Glutamatergic neuron (in vitro differentiated cells): ENCODE measurements at regions not wholly inside any gene's neighbourhood (a gene's known extent, or its start where the extent isn't known, plus 50 kb on each side); places are given as distances from the start of the nearest gene placed in this dataset.

ENCODE experiments used
- DNase-seq: peaks from one replicate; pipeline ENCODE4 v3.0.0; 2022
- H3K27ac Mint-ChIP-seq: one replicate; pipeline ENCODE4 v1.8.0; 2020; ENCODE audit warnings: mild to moderate bottlenecking, mixed read lengths, inconsistent platforms; ENCODE audit not compliant: unreplicated experiment
- H3K27me3 Mint-ChIP-seq: one replicate; pipeline ENCODE4 v1.8.0; 2020; ENCODE audit warnings: mild to moderate bottlenecking, moderate library complexity, mixed read lengths, inconsistent platforms; ENCODE audit not compliant: unreplicated experiment
- H3K36me3 Mint-ChIP-seq: one replicate; pipeline ENCODE4 v1.8.0; 2020; ENCODE audit warnings: mild to moderate bottlenecking, mixed read lengths, inconsistent platforms; ENCODE audit not compliant: unreplicated experiment
- H3K4me1 Mint-ChIP-seq: one replicate; pipeline ENCODE4 v1.8.0; 2020; ENCODE audit warnings: mild to moderate bottlenecking, low read depth, mixed read lengths, inconsistent platforms; ENCODE audit not compliant: unreplicated experiment
- H3K4me3 Mint-ChIP-seq: one replicate; pipeline ENCODE4 v1.8.0; 2020; ENCODE audit warnings: mild to moderate bottlenecking, mixed read lengths, inconsistent platforms; ENCODE audit not compliant: unreplicated experiment
- H3K9me3 Mint-ChIP-seq: one replicate; pipeline ENCODE4 v1.8.0; 2020; ENCODE audit warnings: mild to moderate bottlenecking, moderate library complexity, mixed read lengths, inconsistent platforms; ENCODE audit not compliant: unreplicated experiment
- TF ChIP-seq, protein P1 (sequence below): fragments of 200-600 bp; sonication (generic); IDR thresholded peaks from one replicate; pipeline ENCODE4 v1.5.0; 2021; ENCODE audit not compliant: partially characterized antibody, unreplicated experiment

- no peaks in the 10 kb centered on the region for H3K27me3 Mint-ChIP-seq
- no peaks in the 10 kb centered on the region for H3K36me3 Mint-ChIP-seq
- no peaks in the 10 kb centered on the region for H3K4me1 Mint-ChIP-seq
- DNase-seq: no peak
- TF ChIP-seq, protein P1, sequence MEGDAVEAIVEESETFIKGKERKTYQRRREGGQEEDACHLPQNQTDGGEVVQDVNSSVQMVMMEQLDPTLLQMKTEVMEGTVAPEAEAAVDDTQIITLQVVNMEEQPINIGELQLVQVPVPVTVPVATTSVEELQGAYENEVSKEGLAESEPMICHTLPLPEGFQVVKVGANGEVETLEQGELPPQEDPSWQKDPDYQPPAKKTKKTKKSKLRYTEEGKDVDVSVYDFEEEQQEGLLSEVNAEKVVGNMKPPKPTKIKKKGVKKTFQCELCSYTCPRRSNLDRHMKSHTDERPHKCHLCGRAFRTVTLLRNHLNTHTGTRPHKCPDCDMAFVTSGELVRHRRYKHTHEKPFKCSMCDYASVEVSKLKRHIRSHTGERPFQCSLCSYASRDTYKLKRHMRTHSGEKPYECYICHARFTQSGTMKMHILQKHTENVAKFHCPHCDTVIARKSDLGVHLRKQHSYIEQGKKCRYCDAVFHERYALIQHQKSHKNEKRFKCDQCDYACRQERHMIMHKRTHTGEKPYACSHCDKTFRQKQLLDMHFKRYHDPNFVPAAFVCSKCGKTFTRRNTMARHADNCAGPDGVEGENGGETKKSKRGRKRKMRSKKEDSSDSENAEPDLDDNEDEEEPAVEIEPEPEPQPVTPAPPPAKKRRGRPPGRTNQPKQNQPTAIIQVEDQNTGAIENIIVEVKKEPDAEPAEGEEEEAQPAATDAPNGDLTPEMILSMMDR: no peak
- no peaks in the 10 kb centered on the region for H3K9me3 Mint-ChIP-seq
- no peak overlapping the region for H3K4me3 Mint-ChIP-seq
- H3K27ac Mint-ChIP-seq: no peak overlapping the region
Observed at GRCh38 chr16:64295466-64295865, 826.4 kb downstream of the CDH11 start.

DNA sequence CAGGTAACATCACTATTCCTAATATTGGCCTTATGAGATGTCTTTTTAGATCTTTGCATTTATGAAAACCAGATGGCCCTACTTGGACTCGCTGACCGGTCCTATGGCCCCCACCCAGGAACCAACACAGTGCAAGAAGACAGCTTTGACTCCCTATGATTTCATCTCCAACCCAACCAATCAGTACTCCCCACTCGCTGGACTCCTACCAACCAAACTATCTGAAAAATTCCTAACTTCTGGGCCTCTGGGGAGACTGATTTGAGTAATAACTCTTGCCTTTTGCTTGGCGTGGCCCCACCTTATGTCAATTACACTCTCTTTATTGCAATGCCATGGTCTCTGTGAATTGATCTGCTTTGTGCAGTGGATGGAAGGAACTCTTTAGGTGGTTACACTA, 828.9 kb downstream of the CDH11 start:
- H3K27ac Mint-ChIP-seq: no peak overlapping the region
- no peak for DNase-seq
- peaks cover 3% of the 10 kb centered on the region for H3K4me1 Mint-ChIP-seq
- TF ChIP-seq, protein P1: no peak
- H3K9me3 Mint-ChIP-seq: no peaks in the 10 kb centered on the region
- H3K27me3 Mint-ChIP-seq: no peaks in the 10 kb centered on the region
- H3K4me3 Mint-ChIP-seq: no peak overlapping the region
- no peaks in the 10 kb centered on the region for H3K36me3 Mint-ChIP-seq

DNA sequence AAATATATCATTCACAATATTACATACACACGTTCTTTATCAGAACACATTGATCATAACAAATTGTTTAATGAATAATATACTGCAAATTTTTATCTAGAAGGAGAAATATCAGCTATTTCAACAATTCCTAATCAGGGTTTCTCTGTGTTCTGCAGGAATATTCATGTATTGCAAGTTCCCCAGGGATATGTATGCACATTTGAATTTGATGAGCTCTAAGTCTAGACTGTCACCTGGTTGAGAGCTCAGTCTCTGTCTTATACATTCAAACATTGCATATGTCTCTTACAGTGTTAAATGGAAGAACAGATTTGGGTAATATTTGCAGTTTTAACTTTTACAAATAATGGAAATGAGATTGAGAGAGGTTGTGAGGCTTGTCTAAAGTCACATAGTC, 829.7 kb downstream of the CDH11 start:
- no peaks in the 10 kb centered on the region for H3K36me3 Mint-ChIP-seq
- H3K27ac Mint-ChIP-seq: no peak overlapping the region
- no peak for DNase-seq
- H3K9me3 Mint-ChIP-seq: no peaks in the 10 kb centered on the region
- peaks cover 3% of the 10 kb centered on the region for H3K4me1 Mint-ChIP-seq
- no peak overlapping the region for H3K4me3 Mint-ChIP-seq
- H3K27me3 Mint-ChIP-seq: no peaks in the 10 kb centered on the region
- TF ChIP-seq, protein P1: no peak

- TF ChIP-seq, protein P1: no peak
- H3K27ac Mint-ChIP-seq: no peak overlapping the region
- H3K4me1 Mint-ChIP-seq: peaks cover 3% of the 10 kb centered on the region
- no peaks in the 10 kb centered on the region for H3K9me3 Mint-ChIP-seq
- no peaks in the 10 kb centered on the region for H3K27me3 Mint-ChIP-seq
- DNase-seq: no peak
- no peak overlapping the region for H3K4me3 Mint-ChIP-seq
- no peaks in the 10 kb centered on the region for H3K36me3 Mint-ChIP-seq
Observed at GRCh38 chr16:64290461-64290860, 831.4 kb downstream of the CDH11 start.

DNA sequence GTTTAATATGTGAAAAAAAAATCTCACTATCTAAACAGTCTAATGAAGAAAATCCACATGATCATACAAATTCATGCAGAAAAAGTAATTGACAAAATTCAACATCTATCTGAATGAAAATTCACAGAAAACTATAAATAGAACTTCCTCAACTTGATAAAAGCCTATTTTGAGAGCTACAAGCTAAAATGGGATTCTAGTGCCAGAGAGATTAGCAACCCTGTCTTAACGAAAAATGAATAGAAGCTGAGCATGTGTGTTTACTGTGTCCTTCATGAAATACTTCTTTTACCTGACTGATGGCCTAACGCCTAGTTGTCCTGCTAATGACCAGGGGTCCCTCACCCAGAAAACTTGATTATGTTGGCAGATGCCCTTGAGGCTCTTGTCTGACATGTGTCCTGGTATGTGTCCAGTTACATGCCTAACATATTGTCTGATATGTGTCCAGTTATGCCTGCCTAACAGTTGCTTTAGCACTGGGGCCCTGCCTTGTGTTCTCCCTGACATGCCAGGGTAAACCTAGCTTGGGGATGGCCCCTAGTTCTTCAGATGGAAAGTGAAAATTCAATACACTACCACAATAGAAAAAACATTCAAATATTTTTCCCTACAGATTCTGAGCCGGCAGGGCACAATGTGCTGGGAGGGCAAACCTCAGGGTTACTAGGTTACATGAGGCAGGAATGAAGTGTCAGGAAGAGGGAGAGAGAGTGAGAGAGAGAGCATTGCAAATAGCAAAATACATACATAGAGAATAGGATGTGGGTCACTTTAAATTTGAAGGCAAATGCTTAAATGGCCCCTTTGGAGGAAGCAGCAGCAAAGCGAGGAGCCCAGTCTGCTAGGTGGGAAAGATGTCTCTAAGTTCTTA, 834.0 kb downstream of the CDH11 start:
- no peak overlapping the region for H3K27ac Mint-ChIP-seq
- no peaks in the 10 kb centered on the region for H3K27me3 Mint-ChIP-seq
- no peak overlapping the region for H3K4me3 Mint-ChIP-seq

More for the DNA sequence above, 834.0 kb downstream of the CDH11 start:
- Mint-ChIP-seq H3K4me1 (peaks cover 3% of the 10 kb centered on the region), H3K9me3 (no peaks in the 10 kb centered on the region), H3K36me3 (no peaks in the 10 kb centered on the region)
- TF ChIP-seq, protein P1: no peak
- no peak for DNase-seq
